GM12878 (cell line): ENCODE measurements at regions not wholly inside any gene's neighbourhood (a gene's known extent, or its start where the extent isn't known, plus 50 kb on each side); places are given as distances from the start of the nearest gene placed in this dataset.

ENCODE experiments used
- CHD4 ChIP-seq: fragments of 200-600 bp; sonication (generic); IDR thresholded peaks from 2 replicates; pipeline ENCODE4 v1.6.1; 2016; ENCODE audit warnings: mild to moderate bottlenecking
- EGR1 ChIP-seq, 2 experiments: IDR thresholded peaks; 1 replicate in 1 of 2; 2 replicates in 1 of 2; pipeline ENCODE4 v1.6.1; 2011 to 2012; ENCODE audit warnings: low read depth in 2 of 2, low read length in 2 of 2, borderline replicate concordance in 1 of 2, mild to moderate bottlenecking in 1 of 2, moderate library complexity in 1 of 2
- EZH2 ChIP-seq: IDR thresholded peaks from 2 replicates; pipeline ENCODE4 v1.6.1; 2012; ENCODE audit warnings: low read depth, mild to moderate bottlenecking, control low read depth, inconsistent platforms, low read length, borderline replicate concordance; ENCODE audit not compliant: control insufficient read depth
- GABPA ChIP-seq: IDR thresholded peaks from 2 replicates; pipeline ENCODE4 v1.6.1; 2014; ENCODE audit warnings: antibody characterized with exemption, low read depth, mild to moderate bottlenecking, inconsistent platforms
- NKRF ChIP-seq: fragments of 450-650 bp; conservative IDR thresholded peaks from 2 replicates; pipeline ENCODE4 v1.6.1; 2017; ENCODE audit warnings: mild to moderate bottlenecking, moderate library complexity
- POLR2AphosphoS5 ChIP-seq: IDR thresholded peaks from 2 replicates; pipeline ENCODE4 v1.6.1; 2011; ENCODE audit warnings: mild to moderate bottlenecking, low read length, inconsistent platforms
- RELA ChIP-seq: fragments of 450-650 bp; IDR thresholded peaks from 2 replicates; pipeline ENCODE4 v1.8.0; 2014; ENCODE audit warnings: borderline replicate concordance; ENCODE audit not compliant: partially characterized antibody
- SREBF2 ChIP-seq: IDR thresholded peaks from 2 replicates; pipeline ENCODE4 v1.6.1; 2012; ENCODE audit warnings: mild to moderate bottlenecking, low read length
- ZNF24 ChIP-seq: fragments of 450-650 bp; IDR thresholded peaks from 2 replicates; pipeline ENCODE4 v1.6.1; 2017; ENCODE audit warnings: antibody characterized with exemption, mild to moderate bottlenecking

- TF ChIP-seq GABPA (no peak), SREBF2 (no peak), NKRF (no peak), EZH2 (no peak), ZNF24 (no peak), POLR2AphosphoS5 (no peak), CHD4 (no peak), EGR1 (IDR thresholded peaks at IDR 0.05; ENCODE audit: borderline replicate concordance in 1 of 2, low read depth in 2 of 2, low read length in 2 of 2) (no peak), RELA (no peak)
Observed at GRCh38 chr9:21551401-21551800, 69.3 kb upstream of the IFNE start.
